Endodermal cell (in vitro differentiated cells): ENCODE measurements at regions not wholly inside any gene's neighbourhood (a gene's known extent, or its start where the extent isn't known, plus 50 kb on each side); places are given as distances from the start of the nearest gene placed in this dataset.

ENCODE experiments used
- DNase-seq: peaks from one replicate; pipeline ENCODE4 v3.0.0-alpha.2; 2017
- H3K27ac ChIP-seq: 2 replicates; pipeline ENCODE4 v1.5.1; 2013; ENCODE audit warnings: mild to moderate bottlenecking, low read depth, low read length, moderate library complexity
- H3K27me3 ChIP-seq: 2 replicates; pipeline ENCODE4 v1.6.1; 2013; ENCODE audit warnings: mild to moderate bottlenecking, low read length, moderate library complexity; ENCODE audit not compliant: insufficient read depth, control insufficient read depth, poor library complexity, severe bottlenecking
- H3K36me3 ChIP-seq: 2 replicates; pipeline ENCODE4 v1.7.0; 2013; ENCODE audit warnings: mild to moderate bottlenecking, low read length, moderate library complexity; ENCODE audit not compliant: control insufficient read depth, insufficient read depth
- H3K4me1 ChIP-seq: one replicate; pipeline ENCODE4 v1.7.0; 2013; ENCODE audit warnings: low read length; ENCODE audit not compliant: control insufficient read depth, insufficient read depth
- H3K4me3 ChIP-seq: 2 replicates; pipeline ENCODE4 v1.5.1; 2013; ENCODE audit warnings: mild to moderate bottlenecking, low read length, moderate library complexity
- H3K9ac ChIP-seq: 2 replicates; pipeline ENCODE4 v1.6.1; 2013; ENCODE audit warnings: mild to moderate bottlenecking, low read length, moderate library complexity; ENCODE audit not compliant: poor library complexity, severe bottlenecking; ENCODE audit errors: extremely low read depth
- H3K9me3 ChIP-seq: 2 replicates; pipeline ENCODE4 v1.6.1; 2013; ENCODE audit warnings: mild to moderate bottlenecking, low read length, moderate library complexity; ENCODE audit not compliant: control insufficient read depth
- H3K27ac Mint-ChIP-seq: 2 replicates; pipeline ENCODE4 v1.8.0; 2020; ENCODE audit warnings: mixed read lengths
- H3K27me3 Mint-ChIP-seq: 2 replicates; pipeline ENCODE4 v1.8.0; 2021; ENCODE audit warnings: mild to moderate bottlenecking, mixed read lengths; ENCODE audit not compliant: insufficient read depth
- H3K36me3 Mint-ChIP-seq: 2 replicates; pipeline ENCODE4 v1.8.0; 2020; ENCODE audit warnings: low read depth, mixed read lengths
- H3K4me1 Mint-ChIP-seq: 2 replicates; pipeline ENCODE4 v1.8.0; 2020; ENCODE audit warnings: mixed read lengths
- H3K4me3 Mint-ChIP-seq: 2 replicates; pipeline ENCODE4 v1.8.0; 2020; ENCODE audit warnings: mild to moderate bottlenecking, moderate library complexity, mixed read lengths
- H3K9me3 Mint-ChIP-seq: 2 replicates; pipeline ENCODE4 v1.8.0; 2020; ENCODE audit warnings: mild to moderate bottlenecking, mixed read lengths
- CTCF ChIP-seq: fragments of 200-600 bp; sonication (generic); conservative IDR thresholded peaks from 2 replicates; pipeline ENCODE4 v1.5.0; 2021; ENCODE audit warnings: antibody characterized with exemption, mild to moderate bottlenecking
- WGBS, 2 experiments: methylation state at CpG; one replicate each; pipeline versions ENCODE4 v1.1.5 to v1.1.7; 2013; ENCODE audit warnings: missing lambda C conversion rate in 2 of 2, mixed read lengths in 1 of 2; ENCODE audit not compliant: insufficient coverage in 1 of 2, insufficient read length in 1 of 2; 5-methylcytosine and 5-hydroxymethylcytosine counted together

GRCh38 chr5:31131381-31131891 lies 62.0 kb upstream of the CDH6 start:
- no peak overlapping the region for H3K27ac Mint-ChIP-seq
- H3K9me3 ChIP-seq = no peaks in the 10 kb centered on the region

DNA sequence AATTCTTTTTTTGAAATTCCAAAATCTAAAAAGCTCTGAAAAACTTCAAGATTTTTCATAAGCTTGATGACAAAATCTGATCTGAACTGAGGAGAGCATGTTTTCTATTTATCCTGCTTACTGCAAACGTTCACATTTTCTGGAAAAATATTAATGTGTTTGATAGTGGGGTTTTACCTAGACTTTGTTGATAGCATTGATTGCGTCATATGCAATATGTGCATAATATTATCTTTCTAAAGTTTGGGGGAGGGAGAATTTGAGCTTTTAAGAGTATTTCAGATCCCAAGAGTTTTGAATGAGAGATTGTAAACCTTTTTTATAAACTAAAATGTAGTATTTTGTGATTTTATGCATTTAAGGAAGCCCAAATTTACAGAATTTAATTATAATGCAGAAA lies 62.8 kb upstream of the CDH6 start:
- 93 to 96% methylated on average over 2 of the region's 2 CpGs for WGBS, 2 experiments
- no peaks in the 10 kb centered on the region for H3K4me1 Mint-ChIP-seq
- no peak for TF ChIP-seq CTCF
- no peak overlapping the region for H3K27ac ChIP-seq
- no peak overlapping the region for H3K9ac ChIP-seq
- H3K36me3 Mint-ChIP-seq = no peaks in the 10 kb centered on the region
- no peak for DNase-seq
- no peaks in the 10 kb centered on the region for H3K27me3 ChIP-seq
- no peaks in the 10 kb centered on the region for H3K36me3 ChIP-seq
- H3K4me3 Mint-ChIP-seq = no peak overlapping the region
- H3K27ac Mint-ChIP-seq = no peak overlapping the region
- H3K9me3 Mint-ChIP-seq = no peaks in the 10 kb centered on the region
- H3K9me3 ChIP-seq = no peaks in the 10 kb centered on the region
- no peaks in the 10 kb centered on the region for H3K27me3 Mint-ChIP-seq
- H3K4me1 ChIP-seq = no peaks in the 10 kb centered on the region
- no peak overlapping the region for H3K4me3 ChIP-seq

More at GRCh38 chr5:31131381-31131891, 62.0 kb upstream of the CDH6 start:
- Histone ChIP-seq H3K36me3 (no peaks in the 10 kb centered on the region), H3K4me1 (no peaks in the 10 kb centered on the region), H3K27me3 (no peaks in the 10 kb centered on the region), H3K4me3 (no peak overlapping the region), H3K27ac (no peak overlapping the region), H3K9ac (no peak overlapping the region)
- Mint-ChIP-seq H3K36me3 (no peaks in the 10 kb centered on the region), H3K9me3 (no peaks in the 10 kb centered on the region), H3K4me1 (no peaks in the 10 kb centered on the region), H3K4me3 (no peak overlapping the region), H3K27me3 (no peaks in the 10 kb centered on the region)
- WGBS, 2 experiments = 93% methylated on average over 9 to 10 of the region's 10 CpGs
- TF ChIP-seq CTCF = no peak
- DNase-seq = no peak

GRCh38 chr5:31124651-31125305 lies 68.7 kb upstream of the CDH6 start:
- H3K4me3 ChIP-seq = no peak overlapping the region
- no peak overlapping the region for H3K27ac ChIP-seq
- Mint-ChIP-seq H3K36me3 (no peaks in the 10 kb centered on the region), H3K4me1 (no peaks in the 10 kb centered on the region), H3K9me3 (no peaks in the 10 kb centered on the region), H3K27me3 (no peaks in the 10 kb centered on the region), H3K27ac (no peak overlapping the region), H3K4me3 (no peak overlapping the region)
- H3K9ac ChIP-seq = no peak overlapping the region
- peaks cover 3% of the 10 kb centered on the region for H3K4me1 ChIP-seq
- no peaks in the 10 kb centered on the region for H3K36me3 ChIP-seq
- no peak for DNase-seq
- H3K9me3 ChIP-seq = no peaks in the 10 kb centered on the region
- H3K27me3 ChIP-seq = no peaks in the 10 kb centered on the region
- 96 to 97% methylated on average over 4 to 5 of the region's 5 CpGs for WGBS, 2 experiments
- no peak for TF ChIP-seq CTCF
